Aorta (tissue), 5 donors: ENCODE measurements at regions not wholly inside any gene's neighbourhood (a gene's known extent, or its start where the extent isn't known, plus 50 kb on each side); places are given as distances from the start of the nearest gene placed in this dataset.
"Not testable (repeated sequence)": the region's sequence is repeated elsewhere in the genome, so short reads cannot be mapped to it uniquely, and the experiment has no call there.

Experiments used
- ATAC-seq: fragments of 200-7000 bp; cut with Tn5 transposase; one replicate; pipeline ENCODE4 v1.9.1; 2022; ENCODE audit warnings: moderate library complexity; ENCODE audit not compliant: low FRiP score
- DNase-seq, 2 donors: peaks; one replicate each; pipeline ENCODE4 v3.0.0-alpha.2; 2020
- H3K27ac ChIP-seq, 2 donors: one replicate each; pipeline ENCODE4 v1.5.1; 2013; ENCODE audit warnings: low read length in 2 of 2, mild to moderate bottlenecking in 2 of 2, moderate library complexity in 2 of 2, control low read depth in 1 of 2, inconsistent platforms in 1 of 2, low read depth in 1 of 2
- H3K27me3 ChIP-seq, 2 donors: one replicate each; pipeline ENCODE4 v1.6.1; 2013; ENCODE audit warnings: control low read depth in 1 of 2, low read length in 1 of 2, mild to moderate bottlenecking in 1 of 2, moderate library complexity in 1 of 2; ENCODE audit not compliant: insufficient read depth in 2 of 2, control insufficient read depth in 1 of 2
- H3K36me3 ChIP-seq, 2 donors: one replicate each; pipeline ENCODE4 v1.6.1; 2013; ENCODE audit warnings: control low read depth in 1 of 2, low read length in 1 of 2, mild to moderate bottlenecking in 1 of 2; ENCODE audit not compliant: insufficient read depth in 2 of 2, control insufficient read depth in 1 of 2
- H3K4me1 ChIP-seq, 2 donors: one replicate each; pipeline ENCODE4 v1.6.1; 2013; ENCODE audit warnings: low read length in 2 of 2, control low read depth in 1 of 2, mild to moderate bottlenecking in 1 of 2, moderate library complexity in 1 of 2; ENCODE audit not compliant: insufficient read depth in 2 of 2, control insufficient read depth in 1 of 2
- H3K4me3 ChIP-seq, 2 donors: one replicate each; pipeline ENCODE4 v1.5.1; 2013; ENCODE audit warnings: low read length in 2 of 2, control low read depth in 1 of 2, mild to moderate bottlenecking in 1 of 2
- H3K9me3 ChIP-seq: one replicate; pipeline ENCODE4 v1.6.1; 2013; ENCODE audit warnings: mild to moderate bottlenecking, low read length; ENCODE audit not compliant: control insufficient read depth
- WGBS, 2 donors: extraction: QIAGEN DNeasy Blood & Tissue Kit; methylation state at CpG; one replicate each; pipeline ENCODE4 v1.1.7; 2013; 5-methylcytosine and 5-hydroxymethylcytosine counted together
- intact Hi-C, 2 donors: fragments of 100-400 bp; cut with DNase I; formaldehyde crosslinking; loops; one replicate each; pipeline versions ENCODE4 v1.14.2 to v1.15.0; 2022
- donor health status: healthy with polysubstance abuse.
- donor health status: Bipolar disorder and iron deficiency.
- donor health status: DM: no; HTN: no; CAD: no.
- donor health status: DM: no; HTN: no; CAD: no.
- donor health status: DM: yes; HTN: yes; CAD: no.

- no peaks in the 10 kb centered on the region for H3K27me3 ChIP-seq
- 92 to 100% methylated on average over 1 of the region's 1 CpG for WGBS, 2 donors
These were observed 247.9 kb downstream of the LURAP1L start for GRCh38 chr9:13022756-13023155.

GRCh38 chr9:13023498-13023897 is 248.7 kb downstream of the LURAP1L start:
- Histone ChIP-seq H3K27ac (no peak overlapping the region), H3K36me3 (no peaks in the 10 kb centered on the region), H3K27me3 (no peaks in the 10 kb centered on the region), H3K4me1 (no peaks in the 10 kb centered on the region), H3K9me3 (no peaks in the 10 kb centered on the region), H3K4me3 (no peak overlapping the region)
- intact Hi-C loops: no loop called here
- ATAC-seq (no peak), DNase-seq (no peak)
- WGBS, 2 donors: 83 to 94% methylated on average over 2 of the region's 2 CpGs

More at GRCh38 chr9:13022756-13023155, 247.9 kb downstream of the LURAP1L start:
- intact Hi-C loops: no loop called here
- Histone ChIP-seq H3K4me1 (no peaks in the 10 kb centered on the region), H3K4me3 (no peak overlapping the region), H3K9me3 (no peaks in the 10 kb centered on the region), H3K36me3 (no peaks in the 10 kb centered on the region), H3K27ac (no peak overlapping the region)
- DNase-seq (no peak), ATAC-seq (no peak)

GRCh38 chr9:13026956-13027355 is 252.1 kb downstream of the LURAP1L start:
- 71% methylated on average over 3 of the region's 3 CpGs for WGBS, 2 donors
- Histone ChIP-seq H3K4me1 (no peaks in the 10 kb centered on the region), H3K27ac (no peak overlapping the region), H3K27me3 (no peaks in the 10 kb centered on the region), H3K9me3 (no peaks in the 10 kb centered on the region), H3K36me3 (no peaks in the 10 kb centered on the region), H3K4me3 (no peak overlapping the region)
- no peak for DNase-seq
- no peak for ATAC-seq
- intact Hi-C loops: no loop called here

- Histone ChIP-seq H3K4me3 (no peak overlapping the region), H3K4me1 (no peaks in the 10 kb centered on the region), H3K27ac (no peak overlapping the region), H3K36me3 (no peaks in the 10 kb centered on the region), H3K27me3 (no peaks in the 10 kb centered on the region), H3K9me3 (no peaks in the 10 kb centered on the region)
- ATAC-seq (no peak), DNase-seq (no peak)
- intact Hi-C loops: no loop called here
- WGBS, 2 donors: 68 to 70% methylated on average over 6 of the region's 6 CpGs
These were observed 251.6 kb downstream of the MPDZ start for GRCh38 chr9:13027879-13028278.

- ATAC-seq: no peak
- 95 to 97% methylated on average over 8 of the region's 8 CpGs for WGBS, 2 donors
- intact Hi-C loops: loop anchor here (10.0 kb wide), 2 partner anchors 1392 to 1402 kb away; no protein-coding TSS in a partner anchor
These were observed 246.9 kb downstream of the MPDZ start for GRCh38 chr9:13032585-13032984.

GRCh38 chr9:13033959-13034693 is 245.4 kb downstream of the MPDZ start:
- Histone ChIP-seq H3K27ac (no peak overlapping the region), H3K4me3 (no peak overlapping the region), H3K9me3 (no peaks in the 10 kb centered on the region), H3K4me1 (no peaks in the 10 kb centered on the region), H3K36me3 (no peaks in the 10 kb centered on the region), H3K27me3 (no peaks in the 10 kb centered on the region)
- DNase-seq (peak; percentile 69 to 83), ATAC-seq (peak; percentile 91)
- intact Hi-C loops: loop anchor here (2.0 to 10.0 kb wide), 3 partner anchors 55 to 1401 kb away; no protein-coding TSS in a partner anchor
- 8 to 9% methylated on average over 19 of the region's 19 CpGs for WGBS, 2 donors

More at GRCh38 chr9:13032585-13032984, 246.9 kb downstream of the MPDZ start:
- H3K36me3 ChIP-seq: no peaks in the 10 kb centered on the region
- no peak for DNase-seq
- H3K4me3 ChIP-seq: no peak overlapping the region
- no peaks in the 10 kb centered on the region for H3K9me3 ChIP-seq
- H3K27ac ChIP-seq: no peak overlapping the region
- no peaks in the 10 kb centered on the region for H3K4me1 ChIP-seq
- H3K27me3 ChIP-seq: no peaks in the 10 kb centered on the region

- 28% methylated on average over 3 of the region's 3 CpGs for WGBS, 2 donors
- Histone ChIP-seq H3K9me3 (no peaks in the 10 kb centered on the region), H3K27me3 (no peaks in the 10 kb centered on the region), H3K4me3 (no peak overlapping the region), H3K36me3 (no peaks in the 10 kb centered on the region), H3K27ac (no peak overlapping the region), H3K4me1 (no peaks in the 10 kb centered on the region)
- ATAC-seq (no peak), DNase-seq (no peak)
- intact Hi-C loops: loop anchor here (2.0 to 10.0 kb wide), 3 partner anchors 54 to 1400 kb away; no protein-coding TSS in a partner anchor
These were observed 244.8 kb downstream of the MPDZ start for GRCh38 chr9:13034694-13035002.

GRCh38 chr9:13035822-13036221 is 243.7 kb downstream of the MPDZ start:
- Histone ChIP-seq H3K36me3 (no peaks in the 10 kb centered on the region), H3K27me3 (no peaks in the 10 kb centered on the region), H3K9me3 (no peaks in the 10 kb centered on the region), H3K4me3 (no peak overlapping the region), H3K4me1 (no peaks in the 10 kb centered on the region), H3K27ac (no peak overlapping the region)
- intact Hi-C loops: loop anchor here (2.0 to 10.0 kb wide), 3 partner anchors 53 to 1399 kb away; no protein-coding TSS in a partner anchor
- DNase-seq (no peak), ATAC-seq (no peak)

GRCh38 chr9:13037808-13038207 is 241.7 kb downstream of the MPDZ start:
- not testable (repeated sequence) for ATAC-seq, H3K4me3 ChIP-seq, H3K27me3 ChIP-seq, DNase-seq, H3K4me1 ChIP-seq, H3K36me3 ChIP-seq, H3K9me3 ChIP-seq, H3K27ac ChIP-seq
- 86 to 88% methylated on average over 24 to 27 of the region's 27 CpGs for WGBS, 2 donors
- intact Hi-C loops: loop anchor here (10.0 kb wide), 2 partner anchors 1387 to 1397 kb away; no protein-coding TSS in a partner anchor
